Transverse colon (tissue), 3 donors: ENCODE measurements at regions not wholly inside any gene's neighbourhood (a gene's known extent, or its start where the extent isn't known, plus 50 kb on each side); places are given as distances from the start of the nearest gene placed in this dataset.

Experiments
- CTCF ChIP-seq, 5 experiments: fragments of 200-600 bp in 3 of 5; fragments of 450-650 bp in 2 of 5; sonication (generic) in 3 of 5; IDR thresholded peaks; 1 replicate in 2 of 5; 2 replicates in 3 of 5; pipeline ENCODE4 v1.5.1; 2016 to 2017; ENCODE audit warnings: antibody characterized with exemption in 5 of 5, inconsistent platforms in 3 of 5, mild to moderate bottlenecking in 2 of 5, moderate library complexity in 1 of 5
- EP300 ChIP-seq: sonication (generic); formaldehyde crosslinking; IDR thresholded peaks from one replicate; pipeline ENCODE4 v1.6.1; 2017; ENCODE audit warnings: antibody characterized with exemption, low read depth
- POLR2A ChIP-seq: fragments of 450-650 bp; IDR thresholded peaks from one replicate; pipeline ENCODE4 v1.6.1; 2016; ENCODE audit warnings: antibody characterized with exemption, mild to moderate bottlenecking, moderate library complexity

- TF ChIP-seq POLR2A (no peak), CTCF (IDR thresholded peaks at IDR 0.05) (no peak), EP300 (no peak)
These were observed 243.8 kb downstream of the CSNK1G3 start for GRCh38 chr5:123755653-123756317.
